HepG2 (cell line): ENCODE measurements at regions not wholly inside any gene's neighbourhood (a gene's known extent, or its start where the extent isn't known, plus 50 kb on each side); places are given as distances from the start of the nearest gene placed in this dataset.

Experiments used
- DMTF1 ChIP-seq: sonication (generic); formaldehyde crosslinking; IDR thresholded peaks from 2 replicates; pipeline ENCODE4 v1.4.0; 2020; ENCODE audit warnings: mild to moderate bottlenecking, missing genetic modification reagents
- MTA3 ChIP-seq: sonication (generic); formaldehyde crosslinking; IDR thresholded peaks from 2 replicates; pipeline ENCODE4 v1.4.0; 2020; ENCODE audit warnings: missing genetic modification reagents
- MXI1 ChIP-seq: IDR thresholded peaks from 3 replicates; pipeline ENCODE4 v1.6.1; 2012; ENCODE audit warnings: low read depth, low read length, inconsistent platforms, borderline replicate concordance
- PLSCR1 ChIP-seq: sonication (generic); formaldehyde crosslinking; IDR thresholded peaks from 2 replicates; pipeline ENCODE4 v1.5.0; 2020; ENCODE audit warnings: missing genetic modification reagents, mild to moderate bottlenecking, borderline replicate concordance
- ZNF574 ChIP-seq: sonication (generic); formaldehyde crosslinking; IDR thresholded peaks from 2 replicates; pipeline ENCODE4 v1.4.0; 2020; ENCODE audit warnings: missing genetic modification reagents
- ZNF639 ChIP-seq: conservative IDR thresholded peaks from 2 replicates; pipeline ENCODE4 v1.6.1; 2018; ENCODE audit warnings: missing genetic modification reagents
- ZNF75D ChIP-seq: sonication (generic); formaldehyde crosslinking; IDR thresholded peaks from 2 replicates; pipeline ENCODE4 v1.8.1; 2023; ENCODE audit warnings: missing genetic modification reagents, mild to moderate bottlenecking, borderline replicate concordance

GRCh38 chr5:6941631-6942030 lies 228.4 kb downstream of the TENT4A start (continued):
- no peak for TF ChIP-seq DMTF1 (CRISPR knock-in tag)
- TF ChIP-seq MTA3 (CRISPR knock-in tag), result no peak
- TF ChIP-seq ZNF574 (CRISPR knock-in tag), result no peak
- TF ChIP-seq MXI1, result no peak
- no peak for TF ChIP-seq ZNF75D (CRISPR knock-in tag)
- TF ChIP-seq ZNF639 (CRISPR knock-in tag), result no peak
- no peak for TF ChIP-seq PLSCR1
